Calu3 (cell line): ENCODE measurements at regions not wholly inside any gene's neighbourhood (a gene's known extent, or its start where the extent isn't known, plus 50 kb on each side); places are given as distances from the start of the nearest gene placed in this dataset.

Source experiments
- BruUV-seq: library from RNA; stranded (reverse); fragments of 400-500 nt; replicated peaks from 2 replicates; lab custom pipeline; 2021; lab: Mats Ljungman, UMichigan
- CTCF ChIA-PET: fragments of 300-600 bp; sonication (Branson Sonifier 250); formaldehyde crosslinking; loops from one replicate; lab custom pipeline; 2022; ENCODE audit warnings: antibody characterized with exemption; lab: Charles Lee
- DNase-seq: peaks from one replicate; pipeline ENCODE4 v3.0.0; 2022
- H3K27ac Mint-ChIP-seq: one replicate; pipeline ENCODE4 v1.8.0; 2022; ENCODE audit warnings: mixed read lengths; ENCODE audit not compliant: unreplicated experiment
- H3K27me3 Mint-ChIP-seq: one replicate; pipeline ENCODE4 v1.8.0; 2022; ENCODE audit warnings: mixed read lengths; ENCODE audit not compliant: unreplicated experiment
- H3K36me3 Mint-ChIP-seq: one replicate; pipeline ENCODE4 v1.8.0; 2022; ENCODE audit warnings: mild to moderate bottlenecking, moderate library complexity, mixed read lengths; ENCODE audit not compliant: insufficient read depth, unreplicated experiment
- H3K4me1 Mint-ChIP-seq: one replicate; pipeline ENCODE4 v1.8.0; 2022; ENCODE audit warnings: mild to moderate bottlenecking, low read depth, mixed read lengths; ENCODE audit not compliant: unreplicated experiment
- H3K4me3 Mint-ChIP-seq: one replicate; pipeline ENCODE4 v1.8.0; 2022; ENCODE audit warnings: mild to moderate bottlenecking, low read depth, moderate library complexity, mixed read lengths; ENCODE audit not compliant: unreplicated experiment
- H3K9me3 Mint-ChIP-seq: one replicate; pipeline ENCODE4 v1.8.0; 2022; ENCODE audit warnings: low read depth, mixed read lengths; ENCODE audit not compliant: unreplicated experiment
- CTCF ChIP-seq: fragments of 200-600 bp; IDR thresholded peaks from one replicate; pipeline ENCODE4 v1.8.0; 2022; ENCODE audit warnings: antibody characterized with exemption; ENCODE audit not compliant: unreplicated experiment
- intact Hi-C: fragments of 100-400 bp; cut with micrococcal nuclease; formaldehyde crosslinking; loops from one replicate; pipeline ENCODE4 v1.10.0; 2022; ENCODE audit not compliant: unreplicated experiment

GRCh38 chr1:29949676-29950075 lies 713.4 kb downstream of the PTPRU start:
- TF ChIP-seq CTCF = no peak
- CTCF ChIA-PET = no interaction called here
- no peak for DNase-seq
- no TSS peak for BruUV-seq
- intact Hi-C loops = no loop called here
- Mint-ChIP-seq H3K4me1 (peaks cover 8% of the 10 kb centered on the region), H3K27ac (no peak overlapping the region), H3K9me3 (no peaks in the 10 kb centered on the region), H3K4me3 (no peak overlapping the region), H3K27me3 (peaks cover 99% of the 10 kb centered on the region), H3K36me3 (no peaks in the 10 kb centered on the region)

GRCh38 chr1:29948581-29948980 lies 712.3 kb downstream of the PTPRU start:
- CTCF ChIA-PET = no interaction called here
- no peak for TF ChIP-seq CTCF
- peaks cover 88% of the 10 kb centered on the region for H3K27me3 Mint-ChIP-seq
- peaks cover 8% of the 10 kb centered on the region for H3K4me1 Mint-ChIP-seq
- H3K27ac Mint-ChIP-seq = no peak overlapping the region
- intact Hi-C loops = no loop called here
- H3K36me3 Mint-ChIP-seq = no peaks in the 10 kb centered on the region
- no peak overlapping the region for H3K4me3 Mint-ChIP-seq
- BruUV-seq = no TSS peak
- DNase-seq = no peak
- H3K9me3 Mint-ChIP-seq = no peaks in the 10 kb centered on the region

DNA sequence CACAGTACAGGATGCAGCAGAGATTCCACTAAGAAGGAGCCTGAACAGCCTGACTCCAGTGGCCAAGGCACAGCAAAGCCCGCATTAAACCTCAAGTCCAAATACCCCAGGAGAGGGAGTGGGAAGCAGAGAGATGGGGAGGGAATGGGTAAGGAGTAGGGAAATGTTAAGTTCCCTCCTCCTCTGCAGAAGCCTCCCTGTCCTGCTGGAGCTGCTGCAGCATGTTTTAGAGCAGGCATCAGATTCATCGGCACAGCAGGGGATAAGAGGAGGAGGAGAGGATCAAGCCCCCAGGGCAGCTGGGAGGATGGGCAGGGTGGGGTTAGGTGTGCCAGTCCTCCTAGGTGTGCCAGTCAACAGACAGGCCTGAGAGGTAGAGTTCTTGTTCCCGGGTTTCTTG lies 709.7 kb downstream of the PTPRU start:
- CTCF ChIA-PET = no interaction called here
- Mint-ChIP-seq H3K4me3 (no peak overlapping the region), H3K4me1 (peaks cover 8% of the 10 kb centered on the region), H3K36me3 (no peaks in the 10 kb centered on the region), H3K9me3 (no peaks in the 10 kb centered on the region), H3K27ac (no peak overlapping the region), H3K27me3 (peaks cover 76% of the 10 kb centered on the region)
- DNase-seq = no peak
- BruUV-seq = no TSS peak
- intact Hi-C loops = no loop called here
- no peak for TF ChIP-seq CTCF

DNA sequence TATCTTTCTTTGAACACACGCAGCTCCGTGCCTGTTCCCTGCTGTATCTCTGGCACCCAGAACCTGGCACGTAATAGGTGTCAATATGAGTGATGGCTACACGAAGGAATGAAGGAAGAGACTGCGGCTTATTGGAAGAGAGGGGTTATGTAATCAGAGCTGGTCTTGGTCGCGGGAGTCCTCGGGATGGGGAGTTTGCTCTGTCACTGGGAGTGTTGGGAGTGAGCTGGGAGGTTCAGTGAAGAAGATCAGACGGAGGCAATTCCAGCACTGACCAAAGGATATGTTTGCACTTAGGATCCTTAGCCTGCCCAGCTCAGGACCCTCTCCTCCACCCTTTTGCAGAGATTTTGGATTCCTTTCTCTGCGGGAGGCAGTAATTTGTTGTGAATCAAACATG lies 709.1 kb downstream of the PTPRU start:
- DNase-seq = peak; percentile 6
- no peak overlapping the region for H3K27ac Mint-ChIP-seq
- intact Hi-C loops = no loop called here
- H3K36me3 Mint-ChIP-seq = no peaks in the 10 kb centered on the region
- H3K4me3 Mint-ChIP-seq = no peak overlapping the region
- no peaks in the 10 kb centered on the region for H3K9me3 Mint-ChIP-seq
- H3K4me1 Mint-ChIP-seq = peaks cover 8% of the 10 kb centered on the region
- no peak for TF ChIP-seq CTCF
- peaks cover 76% of the 10 kb centered on the region for H3K27me3 Mint-ChIP-seq
- no TSS peak for BruUV-seq
- CTCF ChIA-PET = interaction anchor here (0.7 kb wide), 1 partner anchor 306 kb away, joined by 3 read pairs; no protein-coding TSS in a partner anchor
